ENCODE measurements at regions not wholly inside any gene's neighbourhood (a gene's known extent, or its start where the extent isn't known, plus 50 kb on each side); places are given as distances from the start of the nearest gene placed in this dataset.
A peak's percentile ranks its signal among the peaks of the same experiment; 100 is the strongest.
"Not testable (repeated sequence)": the region's sequence is repeated elsewhere in the genome, so short reads cannot be mapped to it uniquely, and the experiment has no call there.

DNA sequence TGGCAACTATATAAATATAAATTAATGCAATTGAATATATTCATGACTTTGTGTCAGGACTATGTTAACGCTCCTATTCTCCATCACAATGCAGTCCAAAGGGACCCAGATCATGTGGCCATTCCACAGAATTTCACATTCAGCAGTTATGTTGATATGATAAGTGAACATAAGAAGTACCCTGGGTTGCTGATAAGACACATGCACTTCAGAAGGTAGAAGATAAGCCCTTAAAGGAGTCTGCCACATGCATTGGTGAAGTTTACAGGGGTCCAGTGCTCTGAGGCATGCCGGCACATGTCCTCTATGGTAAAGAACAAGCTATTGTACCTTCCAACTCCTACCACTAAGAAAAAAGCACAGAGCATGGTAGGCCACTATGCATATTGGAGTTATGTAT, 76.4 kb downstream of the PHAX start:
- no peak for DNase-seq

- no peak for DNase-seq
Measured at GRCh38 chr5:126680191-126680817, 79.6 kb downstream of the PHAX start.

DNA sequence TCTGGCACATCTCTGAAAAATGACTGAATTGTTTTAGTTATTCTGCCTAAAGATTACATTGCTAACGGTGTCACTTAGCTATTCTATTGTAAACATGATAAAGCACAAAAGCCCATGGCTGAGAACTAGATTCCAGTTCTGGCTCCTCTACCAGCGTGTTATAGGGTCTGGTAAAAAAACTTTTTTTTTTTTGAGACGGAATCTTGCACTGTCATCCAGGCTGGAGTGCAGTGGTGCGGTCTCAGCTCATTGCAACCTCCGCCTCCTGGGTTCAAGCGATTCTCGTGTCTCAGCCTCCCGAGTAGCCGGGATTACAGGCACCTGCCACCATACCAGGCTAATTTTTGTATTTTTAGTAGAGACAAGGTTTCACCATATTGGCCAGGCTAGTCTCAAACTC, 80.6 kb downstream of the PHAX start:
- DNase-seq = not testable (repeated sequence)

DNA sequence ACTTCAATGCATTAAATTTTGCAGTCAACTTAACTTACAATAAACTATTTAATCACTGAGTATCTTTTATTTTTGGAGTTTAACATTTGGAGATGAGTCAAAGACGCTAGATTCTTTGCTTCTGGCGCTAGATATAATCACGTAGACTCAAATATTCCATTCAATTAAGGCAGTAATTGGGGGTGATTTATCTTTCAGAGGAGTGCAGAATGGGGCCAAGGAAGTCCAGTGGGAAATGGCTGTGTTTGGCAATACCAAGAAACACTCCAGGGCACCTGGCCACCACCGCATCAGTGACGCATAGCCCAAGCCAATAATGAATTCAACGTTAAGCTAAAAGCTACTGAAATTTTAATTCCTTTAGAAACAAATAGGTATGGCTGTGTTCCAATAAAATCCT, 81.2 kb downstream of the PHAX start:
- DNase-seq = no peak

DNA sequence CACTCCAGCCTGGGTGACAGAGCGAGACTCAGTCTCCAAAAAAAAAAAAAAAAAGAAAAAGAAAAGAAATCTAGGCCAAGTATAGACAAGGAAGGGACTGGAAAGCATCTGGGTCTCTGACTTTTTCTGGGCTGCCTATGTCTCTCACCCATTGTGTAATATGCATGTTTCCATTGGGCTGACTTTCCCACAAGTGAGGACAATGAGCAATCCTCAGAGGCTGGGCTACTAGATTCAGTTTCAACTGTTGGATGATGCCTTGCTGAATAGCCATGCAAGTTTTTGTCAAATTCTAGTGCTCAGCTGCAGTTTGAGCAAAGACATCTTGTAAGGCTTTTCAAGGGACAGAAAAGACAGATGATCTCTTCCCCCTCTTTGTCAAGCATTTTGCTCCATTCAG, 82.1 kb downstream of the PHAX start:
- peak; percentile 62 for DNase-seq

DNA sequence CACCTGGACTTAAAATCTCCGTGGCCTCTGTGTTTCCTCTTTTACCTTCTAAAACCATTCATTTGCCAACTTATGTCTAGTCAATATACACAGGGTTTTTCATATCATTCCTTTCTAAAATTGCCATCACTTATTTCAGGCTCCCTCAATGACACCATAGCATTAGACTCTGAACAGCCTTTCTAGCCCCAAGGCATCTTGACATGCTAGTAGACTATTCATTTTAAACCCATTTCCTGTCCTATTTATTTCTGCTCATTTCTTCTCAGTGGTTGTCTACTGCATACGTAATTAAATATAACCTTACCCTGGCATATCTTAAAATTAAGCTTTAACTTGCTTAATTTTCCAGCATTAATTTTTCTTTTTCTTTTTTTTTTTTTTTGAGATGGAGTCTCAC, 83.2 kb downstream of the PHAX start:
- DNase-seq = no peak

- not testable (repeated sequence) for DNase-seq
Measured at GRCh38 chr5:126684656-126685442, 84.1 kb downstream of the PHAX start.

GRCh38 chr5:126686451-126687126, 85.8 kb downstream of the PHAX start:
- no peak for DNase-seq

DNA sequence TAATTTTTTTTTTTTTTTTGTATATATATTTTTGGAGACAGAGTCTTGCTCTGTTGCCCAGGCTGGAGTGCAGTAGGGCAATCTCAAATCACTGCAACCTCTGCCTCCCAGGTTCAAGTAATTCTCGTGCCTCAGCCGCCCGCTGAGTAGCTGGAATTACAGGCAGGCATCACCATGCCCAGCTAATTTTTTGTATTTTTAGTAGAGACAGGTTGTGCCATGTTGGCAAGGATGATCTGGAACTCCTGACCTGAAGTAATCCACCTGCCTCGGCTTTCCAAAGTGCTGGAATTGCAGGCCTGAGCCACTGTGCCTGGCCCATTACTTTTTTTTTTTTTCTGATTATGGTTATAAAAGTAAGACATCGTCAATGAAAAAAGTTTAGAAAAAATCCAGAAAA, 84.0 kb upstream of the LMNB1 start:
- no peak for DNase-seq

- DNase-seq = no peak
Measured at GRCh38 chr5:126693806-126694205, 83.1 kb upstream of the LMNB1 start.

GRCh38 chr5:126694403-126694802, 82.5 kb upstream of the LMNB1 start:
- DNase-seq = no peak

DNA sequence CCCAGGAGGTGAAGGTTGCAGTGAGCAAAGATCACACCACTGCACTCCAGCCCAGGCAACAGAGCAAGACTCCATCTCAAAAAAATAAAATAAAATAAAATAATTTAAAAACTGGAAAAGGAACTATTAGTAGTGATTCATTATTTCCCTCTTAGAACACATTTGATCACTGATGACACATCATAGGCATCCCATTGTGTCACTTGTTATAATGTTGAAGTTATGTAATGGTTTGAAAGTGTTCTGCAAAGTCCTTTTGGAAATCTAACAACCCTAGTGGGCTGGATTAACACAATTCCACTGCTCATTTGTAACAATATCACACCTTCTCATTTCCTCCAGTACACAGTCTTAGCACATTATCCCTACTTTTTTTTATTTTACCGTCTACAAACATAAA, 81.8 kb upstream of the LMNB1 start:
- DNase-seq = peak; percentile 77

GRCh38 chr5:126707080-126707479, 69.9 kb upstream of the LMNB1 start:
- DNase-seq = no peak

DNA sequence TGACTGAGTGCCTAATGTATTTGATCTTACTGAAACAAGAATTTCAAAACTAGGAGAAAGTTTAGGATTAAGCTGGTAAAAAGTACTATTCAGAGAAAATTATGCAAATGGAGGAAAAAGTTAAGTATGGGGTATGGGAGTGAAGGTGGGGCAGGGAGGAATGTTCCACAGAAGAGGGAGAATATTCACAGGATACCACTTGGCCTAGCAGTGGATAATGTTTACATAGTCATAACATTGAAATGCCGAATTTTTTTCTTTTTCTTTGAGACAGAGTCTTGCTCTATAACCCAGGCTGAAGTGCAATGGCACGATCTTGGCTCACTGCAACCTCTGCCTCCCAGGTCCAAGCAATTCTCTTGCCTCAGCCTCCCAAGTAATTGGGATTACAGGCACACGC, 61.2 kb upstream of the LMNB1 start:
- DNase-seq = no peak

- peak; percentile 35 for DNase-seq
Measured at GRCh38 chr5:126716861-126717260, 60.1 kb upstream of the LMNB1 start.

DNA sequence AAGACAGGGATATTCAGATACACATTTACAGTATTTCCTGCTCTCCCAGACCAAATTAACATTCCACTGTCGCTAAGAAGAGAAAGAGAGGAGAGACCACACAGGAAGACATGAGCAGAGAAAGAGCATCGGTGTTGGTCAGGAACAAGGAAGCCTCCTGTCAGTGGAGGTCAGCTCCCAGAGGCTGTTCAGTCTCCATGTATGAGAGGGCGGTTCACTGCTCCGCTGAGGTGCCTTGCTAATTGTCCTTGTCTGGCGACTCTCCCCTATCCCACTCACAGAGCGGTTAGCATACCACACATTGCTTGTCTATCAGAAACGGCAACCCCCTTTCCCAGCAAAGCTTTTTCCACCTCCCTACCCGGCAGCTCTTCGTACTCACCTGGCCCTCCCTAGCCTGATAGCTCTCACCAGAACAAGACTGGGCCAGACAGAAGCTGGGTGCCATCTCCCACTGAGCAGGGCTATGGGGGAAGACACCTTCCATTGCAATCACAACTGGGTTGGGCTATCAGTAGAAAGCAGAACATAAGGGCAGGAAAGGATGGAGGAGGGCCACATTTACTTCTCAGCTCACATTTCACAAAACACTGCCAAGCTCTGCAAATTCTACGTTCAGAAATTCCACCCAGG, 58.6 kb upstream of the LMNB1 start:
- DNase-seq = no peak

GRCh38 chr5:126720369-126720768, 56.6 kb upstream of the LMNB1 start:
- no peak for DNase-seq

GRCh38 chr5:126723643-126724042, 53.3 kb upstream of the LMNB1 start:
- DNase-seq = no peak

All from suppressor macrophage treated with lipopolysaccharide for 4 hours (primary cell).